ENCODE measurements at regions not wholly inside any gene's neighbourhood (a gene's known extent, or its start where the extent isn't known, plus 50 kb on each side); places are given as distances from the start of the nearest gene placed in this dataset.

DNA sequence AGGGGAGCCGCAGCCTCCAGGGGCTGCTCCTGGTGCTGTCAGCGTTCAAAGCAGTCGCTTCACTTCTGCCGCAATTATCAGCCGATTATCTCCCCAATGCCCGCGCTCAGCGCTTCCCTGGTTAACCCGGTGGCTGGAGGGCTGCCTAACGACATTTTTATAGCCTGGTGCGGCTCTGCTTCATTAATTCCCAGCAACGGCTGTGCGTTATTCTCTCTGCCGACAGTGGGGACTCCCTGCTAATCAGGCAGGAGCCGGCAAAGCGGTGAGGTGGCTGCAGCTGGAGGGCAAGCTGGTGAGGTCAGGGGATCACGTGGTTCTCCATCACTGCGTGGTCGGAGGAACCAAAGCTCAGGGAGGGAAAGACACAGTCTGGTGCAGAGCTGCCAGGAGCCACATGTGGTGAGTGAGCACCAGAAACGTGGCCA lies 62.9 kb downstream of the GLRX5 start:
- Histone ChIP-seq H3K4me1 (ENCODE audit: control insufficient read depth, insufficient read depth, low read length) (no peaks in the 10 kb centered on the region), H3K4ac (ENCODE audit: low read depth, low read length) (no peak overlapping the region), H3K27ac (ENCODE audit: insufficient read depth, low read length) (no peak overlapping the region), H3K56ac (ENCODE audit: extremely low read depth, insufficient read depth, low read length) (no peak overlapping the region), H2BK20ac (ENCODE audit: low read depth, low read length) (no peak overlapping the region), H2AFZ (replicated peaks; ENCODE audit: low read length, poor library complexity) (peak overlapping the region; percentile 84), H2BK5ac (ENCODE audit: low read depth, low read length, poor library complexity, severe bottlenecking) (no peak overlapping the region), H2AK5ac (ENCODE audit: low read depth, low read length) (no peak overlapping the region), H2BK15ac (ENCODE audit: low read depth, low read length) (no peak overlapping the region), H3K27me3 (ENCODE audit: control insufficient read depth, insufficient read depth, low read length) (no peaks in the 10 kb centered on the region; the same call in 1 of the 2 replicates), H4K20me1 (ENCODE audit: insufficient read depth, low read length) (no peaks in the 10 kb centered on the region; the same call in 1 of the 2 replicates), H4K91ac (ENCODE audit: insufficient read depth, low read depth, low read length) (no peak overlapping the region), H3K79me1 (ENCODE audit: low read depth in 1 of 2, low read length in 2 of 2) (no peaks in the 10 kb centered on the region), H3K9me1 (ENCODE audit: insufficient read depth, low read length) (no peaks in the 10 kb centered on the region), H3K14ac (replicated peaks; ENCODE audit: low read depth, low read length) (no peak overlapping the region), H4K5ac (ENCODE audit: low read depth, low read length) (no peak overlapping the region), H2BK120ac (ENCODE audit: low read depth, low read length) (no peak overlapping the region), H3K23ac (ENCODE audit: low read depth, low read length) (no peak overlapping the region), H3K18ac (ENCODE audit: low read depth, low read length) (no peak overlapping the region), H4K8ac (ENCODE audit: low read depth in 2 of 2, low read length in 2 of 2) (no peak overlapping the region), H3K36me3 (ENCODE audit: control insufficient read depth, insufficient read depth, low read length) (no peaks in the 10 kb centered on the region), H3K4me2 (ENCODE audit: low read depth, low read length) (peak overlapping the region; percentile 29; the same call in 1 of the 2 replicates), H3K9ac (ENCODE audit: low read depth, low read length) (no peak overlapping the region), H2AK9ac (replicated peaks; ENCODE audit: low read depth, low read length, poor library complexity) (no peak overlapping the region), H3K4me3 (ENCODE audit: insufficient read depth, low read depth, low read length) (no peak overlapping the region), H3K9me3 (ENCODE audit: control insufficient read depth, insufficient read depth, low read length) (no peaks in the 10 kb centered on the region)
- dilution Hi-C loops (cut with HindIII; ENCODE audit: low sequenced_read_pairs, unreplicated experiment), result no loop called here
- POLR2A ChIA-PET (ENCODE audit: unreplicated experiment), result interaction anchor here (0.9 kb wide), 1 partner anchor 493 kb away, joined by 3 read pairs; no protein-coding TSS in a partner anchor
- TF ChIP-seq RFX5 (IDR thresholded peaks at IDR 0.05; ENCODE audit: low read depth, low read length), result no peak
- TF ChIP-seq, protein P1, sequence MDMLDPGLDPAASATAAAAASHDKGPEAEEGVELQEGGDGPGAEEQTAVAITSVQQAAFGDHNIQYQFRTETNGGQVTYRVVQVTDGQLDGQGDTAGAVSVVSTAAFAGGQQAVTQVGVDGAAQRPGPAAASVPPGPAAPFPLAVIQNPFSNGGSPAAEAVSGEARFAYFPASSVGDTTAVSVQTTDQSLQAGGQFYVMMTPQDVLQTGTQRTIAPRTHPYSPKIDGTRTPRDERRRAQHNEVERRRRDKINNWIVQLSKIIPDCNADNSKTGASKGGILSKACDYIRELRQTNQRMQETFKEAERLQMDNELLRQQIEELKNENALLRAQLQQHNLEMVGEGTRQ (IDR thresholded peaks at IDR 0.05; ENCODE audit: low read depth, low read length), result peak; percentile 74; the same call in 1 of the 2 replicates
- in situ Hi-C loops (cut with MboI; ENCODE audit: low sequenced_read_pairs), result no loop called here
- intact Hi-C loops (cut with micrococcal nuclease), result no loop called here
- peak; percentile 80 for ATAC-seq (ENCODE audit: low read depth)
- BruUV-seq (replicated peaks), result no TSS peak
- DNase-seq, result peak; percentile 43
- CTCF ChIA-PET, result interaction anchor here (1.5 kb wide), 1 partner anchor 12 kb away, joined by 3 read pairs; no protein-coding TSS in a partner anchor
- WGBS, 2 experiments (ENCODE audit: extremely low coverage in 2 of 2, insufficient read length in 1 of 2), result 1% methylated on average over 16 of the region's 20 CpGs; no CpG with 5 or more reads in 1 of the 2 experiments

All from IMR-90 (cell line).